ENCODE measurements at regions not wholly inside any gene's neighbourhood (a gene's known extent, or its start where the extent isn't known, plus 50 kb on each side); places are given as distances from the start of the nearest gene placed in this dataset.
"Not testable (repeated sequence)": the region's sequence is repeated elsewhere in the genome, so short reads cannot be mapped to it uniquely, and the experiment has no call there.

DNA sequence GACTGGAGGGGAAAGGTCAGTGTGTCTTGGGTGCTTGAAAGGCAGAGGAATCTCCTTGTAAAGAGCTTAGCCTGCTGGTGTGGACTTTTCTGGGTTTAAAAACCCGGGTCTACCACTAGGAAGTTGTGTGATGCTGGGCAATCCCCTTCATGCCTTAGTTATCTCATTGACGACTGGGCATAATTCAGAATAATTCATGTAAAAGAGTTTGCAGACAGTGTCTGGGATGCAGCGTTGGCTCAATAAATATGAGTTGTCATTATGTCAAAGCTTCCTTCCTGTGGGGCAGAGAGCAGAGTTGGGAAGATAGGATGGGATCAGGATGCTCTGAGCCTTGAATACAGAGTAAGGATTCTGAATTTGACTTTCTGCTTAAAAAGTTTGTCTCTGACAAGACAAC lies 196.4 kb downstream of the ADRA2A start:
- no peak for DNase-seq

DNA sequence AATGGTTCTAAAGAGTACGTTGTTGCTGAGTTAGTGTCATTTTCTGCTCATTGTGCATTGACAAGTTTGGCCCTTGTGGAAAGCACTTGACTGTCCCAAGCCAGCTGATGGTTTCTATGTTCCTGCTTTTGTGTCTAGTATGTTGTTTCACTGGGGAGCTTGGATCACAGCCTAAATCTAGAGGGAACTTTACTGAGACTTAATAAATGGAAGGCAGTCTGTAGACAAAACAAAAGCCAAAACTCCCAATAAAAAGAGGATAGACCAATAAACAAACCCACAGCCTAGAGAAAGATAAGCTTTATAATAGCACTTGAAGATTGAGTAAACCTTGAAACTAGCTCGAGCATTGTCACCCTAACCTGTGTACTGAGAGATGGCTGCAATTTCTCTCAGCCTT lies 196.8 kb downstream of the ADRA2A start:
- no peak for DNase-seq

DNA sequence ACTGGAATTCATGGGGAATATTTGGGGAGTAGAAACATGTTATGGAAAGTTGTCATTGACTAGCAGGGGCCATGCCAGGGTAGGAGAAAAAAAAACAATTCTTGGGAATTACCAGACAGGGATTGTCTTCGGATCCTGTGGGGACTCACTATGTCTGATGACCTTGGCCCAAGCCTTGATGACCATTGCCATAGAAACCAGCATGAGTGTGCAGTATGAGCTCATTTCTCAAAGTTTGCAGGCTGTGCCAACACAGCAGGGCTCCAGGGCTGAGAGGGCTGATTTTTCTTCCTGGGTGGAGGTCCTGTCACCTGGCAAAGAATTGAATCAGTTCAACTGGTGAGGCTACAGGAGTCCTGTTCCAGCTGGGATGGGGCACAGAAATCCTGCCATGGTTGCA lies 198.3 kb downstream of the ADRA2A start:
- DNase-seq = no peak

DNA sequence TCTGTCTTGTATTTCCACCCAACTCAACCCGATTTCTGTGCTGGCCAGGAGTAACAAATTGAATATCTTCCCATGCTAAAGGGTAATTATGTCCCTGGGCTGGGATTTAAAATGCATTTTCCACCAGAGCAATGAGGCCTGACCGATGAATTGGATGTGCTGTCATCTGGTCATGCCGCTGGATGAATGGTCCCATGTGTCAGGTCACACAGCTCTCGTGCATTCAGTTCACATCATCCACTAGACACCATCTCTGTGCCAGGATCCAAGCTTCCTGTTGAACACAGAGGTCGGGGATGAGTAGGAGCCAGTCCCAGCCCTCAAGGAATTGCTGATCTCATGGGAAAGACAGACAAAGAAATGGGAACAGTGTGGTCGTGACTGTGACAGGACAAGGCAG lies 200.8 kb downstream of the ADRA2A start:
- no peak for DNase-seq

DNA sequence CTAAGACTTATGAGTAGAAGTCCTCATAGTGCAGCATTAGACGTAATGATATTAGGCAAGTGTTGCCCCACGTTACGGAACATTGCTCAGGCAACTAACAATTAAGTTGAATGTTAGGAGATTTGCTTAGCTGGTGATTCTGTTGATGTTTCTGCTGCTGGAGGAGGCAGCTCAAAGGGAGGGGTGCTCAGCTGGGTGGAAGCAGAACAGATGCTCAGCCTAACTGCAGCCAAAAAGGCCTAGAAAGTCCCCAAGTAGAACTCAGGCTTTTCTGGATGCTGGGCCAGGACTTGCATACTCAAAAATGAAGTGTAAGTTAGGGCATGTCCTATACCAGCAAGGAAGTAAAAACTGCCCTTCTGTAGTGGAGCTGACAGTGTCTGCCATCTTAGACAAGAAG lies 201.4 kb downstream of the ADRA2A start:
- DNase-seq = no peak

DNA sequence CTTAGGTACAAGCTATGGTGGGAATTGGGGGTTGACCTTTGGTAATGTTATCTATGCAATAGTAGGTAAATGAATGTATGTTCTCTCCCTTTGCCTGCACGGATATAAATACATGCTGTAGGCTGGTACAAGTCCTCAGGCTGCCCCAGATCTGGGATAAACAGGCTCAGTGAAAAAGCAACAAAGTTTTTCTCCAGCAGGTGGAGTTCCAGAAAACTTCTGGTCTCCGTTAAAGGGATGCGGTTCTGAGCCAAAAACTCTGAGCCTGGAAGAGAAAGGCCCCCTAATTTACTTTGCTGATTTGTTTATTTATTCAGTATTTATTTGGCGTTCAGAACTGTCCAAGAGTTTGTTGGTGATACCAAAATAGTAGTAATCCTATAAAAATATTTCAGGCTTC lies 204.7 kb downstream of the ADRA2A start:
- no peak for DNase-seq

DNA sequence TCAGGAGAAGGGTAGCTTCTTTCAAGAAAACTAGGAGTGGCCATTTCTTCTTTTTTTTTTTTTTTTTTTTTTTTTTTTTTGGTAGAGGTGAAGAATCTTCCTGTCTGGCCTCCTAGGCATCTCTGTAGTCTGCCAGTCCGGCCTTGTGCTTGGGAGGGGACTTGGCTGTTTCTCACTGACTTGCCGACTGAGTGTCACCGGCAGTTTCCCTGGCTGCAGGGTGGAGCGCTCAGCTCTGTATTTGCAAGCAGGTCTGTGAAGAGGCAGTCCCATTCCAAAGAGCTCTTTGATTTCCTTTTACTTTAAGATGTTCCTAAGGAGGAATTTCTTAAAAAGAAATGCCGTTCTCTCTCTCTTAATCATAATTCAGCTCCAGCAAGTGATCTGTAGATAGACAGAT lies 212.6 kb downstream of the ADRA2A start:
- no peak for DNase-seq

DNA sequence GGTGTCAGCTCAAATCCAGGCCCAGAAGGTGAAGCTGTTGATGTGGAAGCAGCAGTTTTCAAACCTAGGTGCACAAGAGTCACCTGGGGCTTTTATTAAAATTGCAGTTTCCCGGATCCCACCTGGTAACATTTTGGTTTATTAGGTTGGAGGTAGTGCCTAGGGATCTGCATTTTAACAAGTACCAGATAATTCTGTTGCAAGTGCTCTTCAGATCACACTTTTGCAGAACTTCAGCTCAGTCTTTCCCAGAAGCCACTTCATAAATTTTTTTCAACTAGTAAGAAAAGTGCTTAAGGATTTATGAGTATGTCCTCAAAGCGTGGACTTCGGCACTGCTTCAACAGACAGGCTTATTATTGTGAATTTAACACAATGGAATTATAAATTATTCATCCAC lies 213.8 kb downstream of the ADRA2A start:
- no peak for DNase-seq

DNA sequence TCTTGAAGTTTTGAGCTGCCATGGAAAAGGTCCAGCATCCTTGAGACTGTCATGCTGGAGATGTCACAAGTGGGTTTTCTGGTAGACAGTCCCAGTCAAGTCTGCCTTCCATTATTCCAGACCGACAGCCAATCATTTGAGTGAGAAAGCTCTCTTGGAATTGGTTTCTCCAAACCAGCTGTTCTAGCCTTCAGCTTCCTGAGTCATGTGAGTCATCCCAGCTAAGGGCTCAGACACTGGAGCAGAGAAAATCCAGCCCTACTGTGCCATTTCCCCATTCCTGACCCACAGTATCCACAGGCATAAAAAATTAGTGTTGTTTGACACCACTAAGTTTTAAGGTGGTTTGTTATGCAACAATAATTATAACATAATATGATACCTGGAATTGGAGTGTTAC lies 219.0 kb downstream of the ADRA2A start:
- no peak for DNase-seq

DNA sequence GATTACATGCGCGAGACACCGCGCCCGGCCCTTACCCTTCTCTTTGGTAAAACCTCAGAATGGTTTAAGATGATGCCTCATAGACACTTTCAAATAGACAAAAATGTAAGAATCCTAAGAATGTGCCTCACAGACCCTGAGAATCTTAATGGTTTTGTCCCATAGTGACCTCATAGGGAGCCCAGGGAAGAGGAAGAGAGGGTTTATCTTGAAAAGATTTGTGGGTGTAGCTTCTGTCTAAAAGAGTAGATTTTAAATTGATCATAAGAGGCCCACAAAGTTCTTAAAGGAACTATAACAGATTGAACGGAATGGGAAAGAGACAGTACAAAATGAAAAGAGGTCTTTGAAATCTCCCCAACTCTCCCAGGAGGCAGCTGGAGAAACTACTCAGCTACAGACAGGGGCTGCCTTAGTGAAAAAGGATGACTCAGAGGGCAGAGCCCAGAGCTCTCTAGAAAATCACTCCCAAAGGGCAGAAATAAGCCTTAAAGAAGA lies 220.6 kb downstream of the ADRA2A start:
- no peak for DNase-seq

DNA sequence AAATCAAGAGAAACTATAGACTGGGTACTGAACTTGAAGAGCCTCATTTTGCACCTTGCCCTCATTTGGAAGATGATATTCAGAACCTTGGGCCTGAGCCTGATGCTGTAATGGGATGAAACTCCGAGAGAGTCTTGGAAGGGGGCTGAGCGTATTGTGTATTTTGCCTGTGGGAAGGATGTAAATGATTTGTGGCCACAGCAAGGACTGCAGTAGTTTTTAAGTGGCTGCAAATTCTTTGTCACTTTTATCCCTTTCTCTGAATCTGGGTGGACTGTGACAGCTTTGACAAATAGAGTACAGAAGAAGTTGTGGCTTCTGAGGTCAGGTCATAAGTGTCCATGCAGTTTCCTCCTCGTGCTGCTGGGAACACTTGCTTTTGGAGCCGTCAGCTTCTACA lies 221.2 kb downstream of the ADRA2A start:
- DNase-seq = no peak

DNA sequence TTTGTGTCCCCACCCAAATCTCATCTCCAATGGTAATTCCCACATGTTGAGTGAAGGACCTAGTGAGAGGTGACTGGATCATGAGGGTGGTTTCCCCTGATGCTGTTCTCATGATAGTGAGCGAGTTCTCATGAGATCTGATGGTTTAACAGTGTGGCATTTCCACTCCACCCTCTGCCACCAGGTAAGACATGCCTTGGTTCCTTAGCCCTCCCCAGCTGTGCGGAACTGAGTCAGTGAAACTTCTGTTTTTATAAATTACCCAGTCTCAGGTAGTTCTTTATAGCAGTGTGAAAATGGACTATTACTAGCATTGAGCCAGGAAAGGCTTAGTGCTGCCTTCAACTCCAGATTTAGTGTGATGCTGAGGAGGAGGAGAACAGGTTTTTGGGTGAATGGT lies 222.2 kb downstream of the ADRA2A start:
- no peak for DNase-seq

DNA sequence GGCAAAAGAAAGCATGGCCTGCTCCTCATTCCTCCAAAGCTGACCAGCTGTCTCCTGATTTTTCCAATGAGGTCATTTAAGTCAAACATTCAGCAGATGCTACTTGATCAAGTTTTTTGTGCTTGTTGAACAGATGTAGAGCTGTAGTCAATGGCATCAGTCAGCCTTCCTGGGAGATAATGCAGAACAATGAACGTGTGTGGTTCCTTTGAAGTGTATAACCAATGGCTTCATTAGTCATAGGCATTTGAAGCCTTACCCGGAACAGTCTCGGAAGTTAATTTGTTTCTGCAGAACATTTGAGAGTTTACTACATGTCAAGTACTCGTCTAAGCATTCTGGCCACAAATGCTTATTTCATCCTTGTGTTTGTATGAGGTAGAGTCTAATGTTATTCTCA lies 227.1 kb downstream of the ADRA2A start:
- no peak for DNase-seq

DNA sequence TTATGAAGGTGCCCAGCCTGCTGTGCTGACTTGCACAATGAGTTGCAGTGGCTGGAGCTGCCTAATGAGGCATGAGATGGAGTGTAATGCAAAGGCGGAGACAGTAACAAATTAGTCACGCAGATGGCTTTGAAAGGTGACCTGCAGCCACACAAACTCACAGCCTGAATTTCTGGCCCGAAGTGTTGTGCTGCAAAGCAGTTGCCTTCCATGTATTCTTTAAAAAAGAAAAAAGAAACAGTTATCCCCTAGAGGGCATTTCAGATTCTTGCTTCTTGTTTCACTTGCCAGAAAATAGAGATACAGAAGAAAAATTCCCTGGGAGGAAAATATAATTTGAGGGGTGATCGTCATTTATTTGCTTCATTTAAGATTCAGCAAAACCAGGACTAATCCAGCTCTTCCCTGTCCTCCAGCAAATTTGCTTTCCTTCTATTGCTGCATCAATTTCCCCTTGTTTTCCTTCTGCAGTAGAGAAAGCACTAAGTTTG lies 239.9 kb downstream of the ADRA2A start:
- no peak for DNase-seq

DNA sequence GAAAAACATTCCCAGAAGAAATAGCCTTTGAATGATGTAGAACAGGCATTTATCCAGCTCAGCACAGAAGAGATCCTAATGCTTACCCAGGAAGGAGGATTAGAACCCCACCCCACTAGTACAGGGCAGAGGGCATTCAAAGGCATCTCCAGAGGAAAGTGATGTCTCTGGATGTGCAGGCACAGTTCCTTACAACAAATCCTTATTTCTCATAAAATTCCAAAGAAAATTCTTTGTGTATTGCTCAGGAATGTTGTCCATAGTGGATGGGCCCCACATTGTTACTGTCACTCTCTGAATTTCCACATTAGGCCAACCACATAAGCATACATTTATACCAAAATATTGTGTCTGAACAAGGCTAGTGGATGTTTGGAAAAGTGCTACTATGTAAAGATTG lies 243.0 kb downstream of the ADRA2A start:
- no peak for DNase-seq

DNA sequence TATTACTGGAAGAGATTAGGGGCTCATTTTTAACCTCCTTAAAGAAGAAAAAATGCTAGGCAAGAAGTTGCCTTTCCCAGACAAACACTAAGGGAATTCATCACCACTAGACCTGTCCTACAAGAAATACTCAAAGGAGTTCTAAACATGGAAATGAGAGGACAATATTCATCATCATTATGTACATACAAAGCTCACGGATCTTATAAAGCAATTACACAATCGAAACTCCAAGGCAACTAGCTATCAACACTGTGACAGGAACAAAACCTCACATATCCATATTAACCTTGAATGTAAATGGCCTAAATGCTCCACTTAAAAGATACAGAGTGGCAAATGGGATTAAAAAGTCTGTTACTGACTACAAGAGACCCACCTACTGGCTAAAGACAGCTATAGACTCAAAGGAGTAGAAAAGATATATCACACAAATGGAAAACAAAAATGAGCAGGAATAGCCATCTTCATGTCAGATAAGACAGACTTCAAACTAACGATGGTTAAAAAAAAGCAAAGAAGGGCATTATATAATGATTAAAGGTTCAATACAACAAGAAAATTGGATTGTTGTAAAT lies 246.6 kb downstream of the ADRA2A start:
- no peak for DNase-seq

DNA sequence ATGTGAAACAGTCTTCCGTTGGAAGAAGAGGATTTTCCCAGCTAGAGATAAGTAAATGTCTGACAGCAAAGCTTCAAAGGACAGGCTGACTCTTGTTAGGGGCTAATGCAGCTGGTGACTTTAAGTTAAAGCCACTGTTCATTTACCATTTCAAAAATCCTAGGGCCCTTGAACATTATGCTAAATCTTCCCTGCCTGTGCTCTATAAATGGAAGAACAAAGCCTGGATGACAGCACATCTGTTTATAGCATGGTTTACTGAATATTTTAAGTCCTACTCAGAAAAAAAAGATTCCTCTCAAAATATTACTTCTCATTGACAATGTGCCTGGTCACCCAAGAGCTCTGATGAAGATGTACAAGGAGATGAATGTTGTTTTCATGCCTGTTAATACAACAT lies 255.3 kb downstream of the ADRA2A start:
- DNase-seq = not testable (repeated sequence)

DNA sequence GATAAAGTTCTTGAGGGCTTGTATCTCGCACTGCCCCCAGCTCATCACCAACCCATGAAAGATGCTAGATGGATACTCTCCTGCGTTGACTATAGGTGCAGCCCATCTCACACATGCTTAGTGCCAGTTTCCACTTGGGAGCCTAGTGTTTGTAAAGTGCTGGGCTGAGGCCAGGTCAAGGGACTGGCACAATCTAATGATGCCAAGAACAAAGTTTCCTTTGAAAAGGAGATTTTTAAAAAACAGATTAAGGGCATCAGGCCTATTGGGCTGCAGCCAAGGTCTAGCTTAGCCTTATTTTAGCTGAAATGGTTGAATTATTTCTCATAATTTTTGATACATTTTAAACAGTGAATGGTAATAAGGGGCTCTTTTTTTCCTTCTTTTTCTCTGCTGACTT lies 259.0 kb downstream of the ADRA2A start:
- no peak for DNase-seq

DNA sequence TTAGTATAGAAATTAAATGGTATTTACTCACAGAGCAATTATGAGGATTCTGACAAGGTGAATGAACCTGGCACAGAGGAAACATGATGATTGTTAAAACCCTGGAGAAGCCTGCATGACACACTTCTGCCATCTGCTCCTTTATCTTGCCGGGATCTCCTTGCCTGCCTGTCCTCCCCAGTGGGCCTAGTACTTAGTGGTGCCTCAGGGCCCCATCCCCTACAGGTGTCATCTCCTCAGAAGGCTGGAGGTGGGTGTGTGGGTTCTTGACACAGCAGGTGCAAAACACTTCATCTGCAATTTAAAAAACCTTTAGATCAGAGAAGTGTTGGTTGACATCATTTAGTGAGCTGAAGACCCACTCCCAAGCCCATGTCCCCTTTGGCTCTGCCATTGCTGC lies 261.2 kb downstream of the ADRA2A start:
- no peak for DNase-seq

DNA sequence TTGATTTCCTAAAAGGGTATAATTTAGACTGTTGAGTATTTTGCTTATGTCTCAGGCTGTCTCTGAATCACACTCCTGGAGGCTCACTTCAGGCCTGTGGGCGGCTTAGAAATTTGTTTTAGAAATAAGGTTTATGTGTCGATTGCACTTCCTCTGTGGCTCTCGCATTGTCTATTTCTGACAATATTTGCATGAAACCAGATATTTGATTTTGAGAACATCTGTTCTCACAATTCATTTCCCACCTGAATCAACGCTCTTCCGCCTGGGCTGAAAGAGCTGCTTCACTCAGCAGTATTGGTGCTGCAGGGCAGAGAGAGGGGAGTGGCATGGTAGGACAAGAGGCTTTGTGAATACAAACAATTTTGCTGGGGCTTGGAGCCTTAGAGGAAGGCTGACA lies 262.0 kb downstream of the ADRA2A start:
- no peak for DNase-seq

DNA sequence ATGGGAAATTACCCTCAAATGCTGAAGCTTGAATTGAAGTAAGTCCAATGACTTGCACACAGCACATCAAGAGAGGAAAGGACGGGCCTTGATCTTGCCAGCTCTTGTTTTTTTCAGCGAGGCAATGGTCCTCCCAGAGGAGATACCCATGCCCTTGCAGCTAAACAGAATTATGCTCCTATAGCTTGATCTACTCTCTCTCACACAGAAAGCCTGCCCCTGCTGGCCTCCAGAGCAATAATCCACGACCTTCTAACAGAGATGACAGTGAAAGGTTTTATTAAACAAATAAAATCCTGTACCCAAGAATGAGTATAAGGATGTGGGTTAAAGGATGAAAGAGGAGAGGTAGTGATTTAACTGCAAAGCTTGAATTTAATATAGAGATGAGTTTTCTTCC lies 268.0 kb downstream of the ADRA2A start:
- no peak for DNase-seq

DNA sequence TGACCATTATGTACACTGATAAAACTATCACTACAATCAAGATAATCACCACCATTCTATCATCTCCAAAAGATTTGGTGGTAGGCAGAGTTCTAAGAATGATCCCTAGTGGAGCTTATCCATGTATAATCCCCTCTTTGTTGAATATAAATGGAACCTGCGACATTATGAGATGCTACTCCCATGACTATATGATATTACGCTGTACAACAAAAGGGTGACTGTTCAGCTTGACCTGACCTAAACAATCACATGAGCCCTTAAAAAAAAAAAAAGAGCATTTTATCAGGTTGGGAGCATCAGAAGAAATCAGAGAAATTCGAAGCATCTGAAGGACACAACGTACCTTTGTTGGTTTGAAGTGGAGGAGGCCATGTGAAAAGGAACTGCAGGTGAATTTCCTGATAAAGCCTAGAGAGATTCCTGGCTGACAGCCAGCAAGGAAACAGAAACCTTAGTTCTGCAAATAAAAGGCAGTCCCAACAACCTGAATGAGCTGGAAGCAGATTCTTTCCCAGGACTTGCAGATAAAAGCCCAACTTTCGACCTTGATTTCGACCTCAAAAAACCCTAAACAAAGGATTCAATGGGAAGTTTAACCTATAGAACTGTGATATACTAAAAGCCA lies 270.7 kb downstream of the ADRA2A start:
- no peak for DNase-seq

DNA sequence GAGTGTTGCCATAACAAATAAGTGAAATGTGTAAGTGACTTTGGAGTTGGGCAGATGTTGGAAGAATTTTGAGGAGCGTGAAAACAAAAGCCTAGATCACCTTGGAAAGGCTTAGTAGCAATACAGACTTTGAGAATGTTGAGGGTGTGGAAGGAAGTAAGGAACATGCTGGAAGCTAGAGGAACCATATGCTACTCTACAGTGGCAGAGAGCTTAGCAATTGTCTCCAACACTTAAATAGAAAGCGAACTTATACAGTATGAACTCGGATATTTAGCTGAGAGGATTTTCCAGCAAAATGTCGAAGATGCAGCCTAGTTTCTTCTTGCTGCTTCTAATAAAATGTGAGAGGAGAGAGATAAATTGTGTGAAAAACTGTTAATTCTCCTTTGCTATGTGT lies 271.2 kb downstream of the ADRA2A start:
- no peak for DNase-seq

DNA sequence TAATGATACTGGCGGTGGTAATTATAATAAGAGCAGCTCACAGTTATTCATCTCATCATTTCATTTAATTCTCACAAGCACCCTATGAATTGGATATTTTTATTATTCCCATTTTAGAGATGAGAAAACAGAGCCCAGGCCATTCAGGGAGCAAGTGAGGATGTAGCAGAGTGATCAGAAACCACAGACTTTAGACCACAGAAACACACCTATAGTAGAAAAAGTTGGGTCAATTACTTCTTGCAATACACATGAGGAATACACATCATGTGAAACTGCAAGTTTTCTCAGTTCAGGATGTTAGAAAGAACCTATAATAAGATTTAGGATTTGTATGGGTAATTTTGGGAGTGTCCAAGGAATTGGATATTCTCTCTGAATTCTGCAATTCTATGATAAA lies 278.0 kb downstream of the ADRA2A start:
- no peak for DNase-seq

DNA sequence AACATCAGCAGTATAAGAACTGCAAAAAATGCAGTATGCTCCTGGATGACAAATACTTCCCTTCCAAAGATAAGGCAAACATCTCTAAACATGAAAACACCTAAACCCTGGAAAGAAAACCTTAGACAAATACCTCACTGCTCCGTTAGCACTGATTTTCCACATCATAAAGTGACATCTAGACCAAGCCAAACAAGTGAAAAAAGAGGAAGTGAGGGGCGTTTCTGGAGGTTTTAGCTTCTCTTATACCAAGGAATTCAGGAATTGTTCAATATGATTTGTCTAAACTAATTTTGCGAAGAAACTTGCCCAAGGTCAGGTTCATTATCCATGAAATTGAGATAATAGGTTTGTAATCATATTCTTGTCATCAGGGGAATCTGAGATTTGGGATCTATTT lies 279.7 kb downstream of the ADRA2A start:
- no peak for DNase-seq
